Gastrocnemius medialis (tissue), 4 donors: ENCODE measurements at regions not wholly inside any gene's neighbourhood (a gene's known extent, or its start where the extent isn't known, plus 50 kb on each side); places are given as distances from the start of the nearest gene placed in this dataset.
"Not testable (repeated sequence)": the region's sequence is repeated elsewhere in the genome, so short reads cannot be mapped to it uniquely, and the experiment has no call there.

ENCODE experiments used
- ATAC-seq, 2 donors: fragments of 150-250 bp; one replicate each; pipeline ENCODE4 v1.9.1; 2016
- DNase-seq, 2 donors: peaks; one replicate each; pipeline ENCODE4 v3.0.0-alpha.2; 2019
- H3K27ac ChIP-seq, 4 donors: fragments of 200-600 bp; sonication (generic); 1 replicate in 1 of 4; 2 replicates in 3 of 4; pipeline ENCODE4 v1.5.1; 2016 to 2018; ENCODE audit warnings: mild to moderate bottlenecking in 2 of 4, moderate library complexity in 1 of 4
- H3K27me3 ChIP-seq, 3 donors: fragments of 200-600 bp; sonication (generic) in 2 of 3; 1 replicate in 1 of 3; 2 replicates in 2 of 3; pipeline versions ENCODE4 v1.5.1 to v1.6.0; 2016 to 2019; ENCODE audit warnings: mild to moderate bottlenecking in 1 of 3, moderate library complexity in 1 of 3
- H3K36me3 ChIP-seq, 2 donors: fragments of 200-600 bp; sonication (generic) in 1 of 2; one replicate each; pipeline ENCODE4 v1.5.1; 2017 to 2018
- H3K4me1 ChIP-seq, 2 donors: fragments of 200-600 bp; sonication (generic) in 1 of 2; one replicate each; pipeline ENCODE4 v1.5.1; 2016 to 2017; ENCODE audit warnings: mild to moderate bottlenecking in 2 of 2
- H3K4me3 ChIP-seq, 4 donors: fragments of 200-600 bp; sonication (generic) in 3 of 4; 1 replicate in 1 of 4; 2 replicates in 3 of 4; pipeline ENCODE4 v1.5.1; 2016 to 2019; ENCODE audit warnings: mild to moderate bottlenecking in 2 of 4
- H3K9me3 ChIP-seq, 3 donors: fragments of 200-600 bp; sonication (generic) in 2 of 3; 1 replicate in 1 of 3; 2 replicates in 2 of 3; pipeline ENCODE4 v1.5.1; 2016 to 2019
- CTCF ChIP-seq, 5 experiments: fragments of 450-650 bp in 3 of 5; fragments of 200-600 bp in 2 of 5; sonication (generic) in 2 of 5; IDR thresholded peaks in 4 of 5; conservative IDR thresholded peaks in 1 of 5; 1 replicate in 4 of 5; 2 replicates in 1 of 5; pipeline ENCODE4 v1.5.1; 2016 to 2019; ENCODE audit warnings: antibody characterized with exemption in 5 of 5, mild to moderate bottlenecking in 3 of 5, moderate library complexity in 3 of 5
- POLR2A ChIP-seq, 2 donors: fragments of 450-650 bp; IDR thresholded peaks; one replicate each; pipeline ENCODE4 v1.6.1; 2017; ENCODE audit warnings: antibody characterized with exemption in 2 of 2, mild to moderate bottlenecking in 2 of 2, moderate library complexity in 2 of 2
- in situ Hi-C, 4 donors: fragments of 200-750 bp; cut with MboI; loops; one replicate each; pipeline versions ENCODE4 v1.15.0 to v1.8.0; 2017; ENCODE audit warnings: low sequenced_read_pairs in 4 of 4
- intact Hi-C: fragments of 100-400 bp; cut with DNase I; formaldehyde crosslinking; loops from one replicate; pipeline ENCODE4 v1.15.1; 2023; ENCODE audit warnings: low total_unique reads

- Histone ChIP-seq H3K9me3 (no peaks in the 10 kb centered on the region), H3K4me1 (no peaks in the 10 kb centered on the region), H3K27ac (no peak overlapping the region), H3K4me3 (no peak overlapping the region), H3K27me3 (no peaks in the 10 kb centered on the region), H3K36me3 (no peaks in the 10 kb centered on the region)
- TF ChIP-seq POLR2A (IDR thresholded peaks at IDR 0.05) (no peak), CTCF (IDR thresholded peaks at IDR 0.05 in 4 of 5, conservative IDR thresholded peaks at IDR 0.05 in 1 of 5) (no peak)
- DNase-seq (no peak), ATAC-seq (no peak)
- intact Hi-C loops: no loop called here
- in situ Hi-C loops: loop anchor here in 1 of 4 donors (25.0 kb wide), 1 partner anchor 1068 kb away; no protein-coding TSS in a partner anchor
Observed at GRCh38 chr20:40955326-40955725, 73.3 kb upstream of the TOP1 start.

GRCh38 chr20:40955826-40956225, 72.8 kb upstream of the TOP1 start:
- ATAC-seq, H3K27ac ChIP-seq, H3K4me3 ChIP-seq, H3K36me3 ChIP-seq, intact Hi-C loops, H3K4me1 ChIP-seq, H3K27me3 ChIP-seq, DNase-seq, H3K9me3 ChIP-seq: not testable (repeated sequence)
- in situ Hi-C loops: loop anchor here in 1 of 4 donors (25.0 kb wide), 1 partner anchor 1069 kb away; no protein-coding TSS in a partner anchor

GRCh38 chr20:40956542-40957264, 71.9 kb upstream of the TOP1 start:
- no peaks in the 10 kb centered on the region for H3K9me3 ChIP-seq
- no peaks in the 10 kb centered on the region for H3K27me3 ChIP-seq
- H3K4me3 ChIP-seq: no peak overlapping the region
- TF ChIP-seq POLR2A (IDR thresholded peaks at IDR 0.05) (no peak), CTCF (IDR thresholded peaks at IDR 0.05 in 4 of 5, conservative IDR thresholded peaks at IDR 0.05 in 1 of 5) (no peak)
- DNase-seq: no peak
- no peaks in the 10 kb centered on the region for H3K4me1 ChIP-seq
- H3K36me3 ChIP-seq: no peaks in the 10 kb centered on the region
- no peak for ATAC-seq
- intact Hi-C loops: no loop called here
- H3K27ac ChIP-seq: no peak overlapping the region
- in situ Hi-C loops: loop anchor here in 1 of 4 donors (25.0 kb wide), 1 partner anchor 1069 kb away; no protein-coding TSS in a partner anchor

GRCh38 chr20:40957265-40957760, 71.3 kb upstream of the TOP1 start:
- Histone ChIP-seq H3K27me3 (no peaks in the 10 kb centered on the region), H3K4me1 (no peaks in the 10 kb centered on the region), H3K9me3 (no peaks in the 10 kb centered on the region), H3K36me3 (no peaks in the 10 kb centered on the region), H3K4me3 (no peak overlapping the region), H3K27ac (no peak overlapping the region)
- TF ChIP-seq POLR2A (IDR thresholded peaks at IDR 0.05): no peak
- DNase-seq (no peak), ATAC-seq (no peak)
- in situ Hi-C loops (loop anchor here in 1 of 4 donors (25.0 kb wide), 1 partner anchor 1070 kb away; no protein-coding TSS in a partner anchor), intact Hi-C loops (no loop called here)

GRCh38 chr20:40958598-40958997, 70.0 kb upstream of the TOP1 start:
- TF ChIP-seq CTCF (IDR thresholded peaks at IDR 0.05 in 4 of 5, conservative IDR thresholded peaks at IDR 0.05 in 1 of 5) (no peak), POLR2A (IDR thresholded peaks at IDR 0.05) (no peak)
- Histone ChIP-seq H3K9me3 (no peaks in the 10 kb centered on the region), H3K4me1 (no peaks in the 10 kb centered on the region), H3K27ac (no peak overlapping the region), H3K27me3 (no peaks in the 10 kb centered on the region), H3K36me3 (no peaks in the 10 kb centered on the region), H3K4me3 (no peak overlapping the region)
- in situ Hi-C loops: loop anchor here in 1 of 4 donors (25.0 kb wide), 1 partner anchor 1071 kb away; no protein-coding TSS in a partner anchor
- ATAC-seq (no peak), DNase-seq (no peak)
- intact Hi-C loops: no loop called here
